ENCODE measurements at regions not wholly inside any gene's neighbourhood (a gene's known extent, or its start where the extent isn't known, plus 50 kb on each side); places are given as distances from the start of the nearest gene placed in this dataset.
"Not testable (repeated sequence)": the region's sequence is repeated elsewhere in the genome, so short reads cannot be mapped to it uniquely, and the experiment has no call there.

GRCh38 chr2:14422426-14422825 is 210.1 kb upstream of the LRATD1 start:
- no peak for DNase-seq (ENCODE audit: low read depth in 2 of 2)

GRCh38 chr2:14423145-14423906 is 209.2 kb upstream of the LRATD1 start:
- DNase-seq (ENCODE audit: low read depth in 2 of 2): no peak

GRCh38 chr2:14424478-14425390 is 207.8 kb upstream of the LRATD1 start:
- DNase-seq (ENCODE audit: low read depth in 2 of 2): no peak

- no peak for DNase-seq (ENCODE audit: low read depth in 2 of 2)
These were observed 206.6 kb upstream of the LRATD1 start for GRCh38 chr2:14425869-14426268.

- DNase-seq (ENCODE audit: low read depth in 2 of 2): no peak
These were observed 204.5 kb upstream of the LRATD1 start for GRCh38 chr2:14428056-14428455.

GRCh38 chr2:14433946-14434495 is 198.5 kb upstream of the LRATD1 start:
- no peak for DNase-seq (ENCODE audit: low read depth in 2 of 2)

GRCh38 chr2:14445670-14446069 is 186.8 kb upstream of the LRATD1 start:
- no peak for DNase-seq (ENCODE audit: low read depth in 2 of 2)

GRCh38 chr2:14448340-14448739 is 184.2 kb upstream of the LRATD1 start:
- DNase-seq (ENCODE audit: low read depth in 2 of 2): no peak

GRCh38 chr2:14451312-14451711 is 181.2 kb upstream of the LRATD1 start:
- no peak for DNase-seq (ENCODE audit: low read depth in 2 of 2)

GRCh38 chr2:14454202-14454601 is 178.3 kb upstream of the LRATD1 start:
- DNase-seq (ENCODE audit: low read depth in 2 of 2): no peak

GRCh38 chr2:14459786-14460325 is 172.7 kb upstream of the LRATD1 start:
- DNase-seq (ENCODE audit: low read depth in 2 of 2): no peak

- no peak for DNase-seq (ENCODE audit: low read depth in 2 of 2)
These were observed 156.5 kb upstream of the LRATD1 start for GRCh38 chr2:14475994-14476393.

GRCh38 chr2:14479486-14479885 is 153.0 kb upstream of the LRATD1 start:
- DNase-seq (ENCODE audit: low read depth in 2 of 2): no peak

- DNase-seq (ENCODE audit: low read depth in 2 of 2): no peak
These were observed 152.4 kb upstream of the LRATD1 start for GRCh38 chr2:14480120-14480519.

- DNase-seq (ENCODE audit: low read depth in 2 of 2): no peak
These were observed 151.6 kb upstream of the LRATD1 start for GRCh38 chr2:14480906-14481305.

- no peak for DNase-seq (ENCODE audit: low read depth in 2 of 2)
These were observed 139.5 kb upstream of the LRATD1 start for GRCh38 chr2:14492920-14493503.

GRCh38 chr2:14494759-14495158 is 137.8 kb upstream of the LRATD1 start:
- DNase-seq (ENCODE audit: low read depth in 2 of 2): no peak

- DNase-seq (ENCODE audit: low read depth in 2 of 2): no peak
These were observed 131.5 kb upstream of the LRATD1 start for GRCh38 chr2:14501061-14501460.

- not testable (repeated sequence) for DNase-seq (ENCODE audit: low read depth in 2 of 2)
These were observed 125.6 kb upstream of the LRATD1 start for GRCh38 chr2:14506955-14507354.

GRCh38 chr2:14511541-14511940 is 121.0 kb upstream of the LRATD1 start:
- no peak for DNase-seq (ENCODE audit: low read depth in 2 of 2)

- no peak for DNase-seq (ENCODE audit: low read depth in 2 of 2)
These were observed 118.6 kb upstream of the LRATD1 start for GRCh38 chr2:14513903-14514302.

- DNase-seq (ENCODE audit: low read depth in 2 of 2): no peak
These were observed 115.7 kb upstream of the LRATD1 start for GRCh38 chr2:14516844-14517243.

All from stimulated activated CD8-positive, alpha-beta memory T cell treated with anti-CD3 and anti-CD28 coated beads, Interleukin-2, amount 100 ng/mL, for 1 hour (primary cell).